Thyroid gland (tissue), 4 donors: ENCODE measurements at regions not wholly inside any gene's neighbourhood (a gene's known extent, or its start where the extent isn't known, plus 50 kb on each side); places are given as distances from the start of the nearest gene placed in this dataset.
A peak's percentile ranks its signal among the peaks of the same experiment; 100 is the strongest.

Experiments used
- DNase-seq, 2 donors: peaks; one replicate each; pipeline ENCODE4 v3.0.0-alpha.2; 2019
- H3K27ac ChIP-seq, 3 donors: fragments of 200-600 bp; sonication (generic); 1 replicate in 2 of 3; 2 replicates in 1 of 3; pipeline ENCODE4 v1.5.1; 2016 to 2019; ENCODE audit warnings: mild to moderate bottlenecking in 1 of 3, moderate library complexity in 1 of 3
- H3K27me3 ChIP-seq: fragments of 200-600 bp; sonication (generic); one replicate; pipeline ENCODE4 v1.5.1; 2019
- H3K36me3 ChIP-seq, 2 donors: fragments of 200-600 bp; sonication (generic); one replicate each; pipeline ENCODE4 v1.5.1; 2016 to 2019
- H3K4me1 ChIP-seq, 2 donors: fragments of 200-600 bp; sonication (generic); one replicate each; pipeline ENCODE4 v1.5.1; 2017 to 2019
- H3K4me3 ChIP-seq, 3 donors: fragments of 200-600 bp; sonication (generic); replicated peaks in 1 of 3; 1 replicate in 2 of 3; 2 replicates in 1 of 3; pipeline ENCODE4 v1.5.1; 2016; ENCODE audit warnings: mild to moderate bottlenecking in 1 of 3
- H3K9me3 ChIP-seq: fragments of 200-600 bp; sonication (generic); one replicate; pipeline ENCODE4 v1.5.1; 2017
- POLR2A ChIP-seq, 2 donors: fragments of 450-650 bp; IDR thresholded peaks; one replicate each; pipeline ENCODE4 v1.6.1; 2017; ENCODE audit warnings: antibody characterized with exemption in 2 of 2, mild to moderate bottlenecking in 2 of 2, moderate library complexity in 1 of 2
- WGBS, 2 donors: methylation state at CpG; one replicate each; pipeline ENCODE4 v1.1.5; 2017; 5-methylcytosine and 5-hydroxymethylcytosine counted together
- intact Hi-C: fragments of 100-400 bp; cut with DNase I; formaldehyde crosslinking; loops from one replicate; pipeline ENCODE4 v1.15.1; 2023
- TF ChIP-seq, protein P1 (sequence below), 6 experiments: fragments of 200-600 bp in 3 of 6; fragments of 450-650 bp in 3 of 6; sonication (generic) in 3 of 6; IDR thresholded peaks; one replicate each; pipeline ENCODE4 v1.5.1; 2016 to 2019; ENCODE audit warnings: antibody characterized with exemption in 6 of 6, mild to moderate bottlenecking in 2 of 6, inconsistent platforms in 1 of 6, moderate library complexity in 1 of 6

DNA sequence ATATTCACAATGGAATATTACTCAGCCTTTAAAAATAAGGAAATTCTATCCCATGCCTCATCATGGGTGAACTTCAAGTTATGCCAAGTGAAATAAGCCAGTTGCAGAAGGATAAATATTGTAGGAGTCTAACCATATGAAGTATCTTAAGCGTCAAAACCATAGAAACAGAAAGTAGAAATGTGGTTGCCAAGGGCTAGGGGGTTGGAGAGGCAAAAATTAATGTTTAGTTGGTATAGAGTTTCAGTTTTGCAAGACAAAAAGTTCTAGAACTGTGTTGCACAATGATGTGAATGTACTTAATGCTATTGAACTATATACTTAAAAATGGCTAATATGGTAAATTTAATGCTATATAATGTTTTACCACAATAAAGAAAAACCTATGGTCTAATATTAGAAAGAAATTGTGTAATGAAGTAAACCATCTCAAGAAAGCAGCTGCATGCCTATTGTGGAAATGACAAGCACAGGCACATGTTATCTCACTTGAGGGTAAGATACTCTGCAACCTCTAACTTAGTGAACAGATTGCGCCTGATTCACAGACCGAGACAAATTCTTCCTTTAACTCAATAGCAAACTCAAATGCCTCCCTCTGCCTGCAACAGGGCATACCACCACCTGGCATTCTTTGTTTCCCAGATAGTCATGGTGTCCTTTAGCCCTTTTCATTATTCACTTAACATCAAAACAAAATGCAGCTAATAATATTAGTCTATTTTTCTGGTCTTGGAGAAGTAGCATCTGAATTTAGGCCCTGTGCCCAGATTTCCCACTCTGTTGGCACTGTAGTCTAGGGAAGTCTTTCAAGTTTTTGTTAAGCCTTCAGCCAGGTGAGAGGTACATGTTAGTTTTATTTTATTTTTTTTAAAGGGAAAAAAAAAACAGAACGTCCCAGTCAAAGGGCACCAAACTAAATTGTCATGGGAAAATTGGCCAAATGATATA, 80.2 kb upstream of the ACP3 start:
- H3K4me1 ChIP-seq, result peaks cover 24 to 28% of the 10 kb centered on the region in 2 donors
- WGBS, 2 donors, result 52% methylated on average over 4 of the region's 4 CpGs
- peak; percentile 72 to 75 for DNase-seq
- H3K27ac ChIP-seq, result peak overlapping the region; percentile 42 to 76 (median 72)
- TF ChIP-seq POLR2A (IDR thresholded peaks at IDR 0.05), result no peak
- TF ChIP-seq, protein P1, sequence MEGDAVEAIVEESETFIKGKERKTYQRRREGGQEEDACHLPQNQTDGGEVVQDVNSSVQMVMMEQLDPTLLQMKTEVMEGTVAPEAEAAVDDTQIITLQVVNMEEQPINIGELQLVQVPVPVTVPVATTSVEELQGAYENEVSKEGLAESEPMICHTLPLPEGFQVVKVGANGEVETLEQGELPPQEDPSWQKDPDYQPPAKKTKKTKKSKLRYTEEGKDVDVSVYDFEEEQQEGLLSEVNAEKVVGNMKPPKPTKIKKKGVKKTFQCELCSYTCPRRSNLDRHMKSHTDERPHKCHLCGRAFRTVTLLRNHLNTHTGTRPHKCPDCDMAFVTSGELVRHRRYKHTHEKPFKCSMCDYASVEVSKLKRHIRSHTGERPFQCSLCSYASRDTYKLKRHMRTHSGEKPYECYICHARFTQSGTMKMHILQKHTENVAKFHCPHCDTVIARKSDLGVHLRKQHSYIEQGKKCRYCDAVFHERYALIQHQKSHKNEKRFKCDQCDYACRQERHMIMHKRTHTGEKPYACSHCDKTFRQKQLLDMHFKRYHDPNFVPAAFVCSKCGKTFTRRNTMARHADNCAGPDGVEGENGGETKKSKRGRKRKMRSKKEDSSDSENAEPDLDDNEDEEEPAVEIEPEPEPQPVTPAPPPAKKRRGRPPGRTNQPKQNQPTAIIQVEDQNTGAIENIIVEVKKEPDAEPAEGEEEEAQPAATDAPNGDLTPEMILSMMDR (IDR thresholded peaks at IDR 0.05), result peak in 2 of 6 experiments; percentile 20 to 39
- H3K36me3 ChIP-seq, result no peaks in the 10 kb centered on the region
- intact Hi-C loops, result no loop called here
- no peaks in the 10 kb centered on the region for H3K9me3 ChIP-seq
- H3K4me3 ChIP-seq, result no peak overlapping the region
- no peaks in the 10 kb centered on the region for H3K27me3 ChIP-seq

DNA sequence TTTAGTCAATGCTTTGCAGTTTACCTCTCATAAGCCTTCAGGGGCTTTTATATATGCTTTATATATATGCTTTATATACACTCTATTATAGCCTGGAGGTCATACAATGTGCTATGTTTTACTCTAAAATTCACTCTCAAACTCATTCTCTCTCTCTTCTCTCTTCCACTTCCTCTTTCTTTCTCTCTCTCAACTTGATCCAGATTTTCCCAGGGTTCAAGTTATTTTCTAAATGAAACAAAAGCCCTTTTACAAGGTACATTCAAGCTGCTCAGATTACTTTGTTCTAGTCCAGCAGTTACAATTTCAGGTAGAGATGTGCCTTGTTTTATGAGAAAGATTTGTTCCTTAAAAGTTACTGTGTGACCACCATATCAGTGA, 79.6 kb upstream of the ACP3 start:
- Histone ChIP-seq H3K36me3 (no peaks in the 10 kb centered on the region), H3K9me3 (no peaks in the 10 kb centered on the region), H3K27ac (peak overlapping the region; percentile 42 to 76 (median 72)), H3K4me1 (peaks cover 17 to 22% of the 10 kb centered on the region in 2 donors), H3K27me3 (no peaks in the 10 kb centered on the region), H3K4me3 (no peak overlapping the region)
- TF ChIP-seq POLR2A (IDR thresholded peaks at IDR 0.05), result no peak
- TF ChIP-seq, protein P1 (IDR thresholded peaks at IDR 0.05), result no peak
- intact Hi-C loops, result no loop called here
- DNase-seq, result no peak

DNA sequence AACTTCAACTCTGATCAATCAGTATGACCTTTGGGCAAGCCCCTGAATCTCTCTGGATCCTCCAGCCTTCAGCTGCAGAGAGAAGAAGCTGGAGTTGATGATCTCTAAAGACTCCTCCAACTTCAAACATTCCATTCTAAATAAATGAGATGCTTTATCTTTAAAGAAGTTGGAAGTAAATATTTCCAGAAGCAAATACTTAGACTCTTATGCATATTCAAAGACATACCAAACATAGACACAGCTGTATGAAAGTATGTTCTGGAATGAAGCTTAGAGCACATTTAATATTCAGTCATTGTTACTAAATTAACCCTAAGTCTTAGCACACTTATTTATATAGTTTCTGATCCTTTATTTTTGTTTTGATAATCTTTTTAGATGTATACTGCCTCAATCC, 77.6 kb upstream of the ACP3 start:
- H3K4me3 ChIP-seq, result no peak overlapping the region
- no peak for TF ChIP-seq POLR2A (IDR thresholded peaks at IDR 0.05)
- TF ChIP-seq, protein P1 (IDR thresholded peaks at IDR 0.05), result no peak
- H3K27ac ChIP-seq, result no peak overlapping the region
- intact Hi-C loops, result no loop called here
- no peaks in the 10 kb centered on the region for H3K36me3 ChIP-seq
- DNase-seq, result no peak
- no peaks in the 10 kb centered on the region for H3K9me3 ChIP-seq
- H3K4me1 ChIP-seq, result peaks cover 16 to 17% of the 10 kb centered on the region in 2 donors
- H3K27me3 ChIP-seq, result no peaks in the 10 kb centered on the region

DNA sequence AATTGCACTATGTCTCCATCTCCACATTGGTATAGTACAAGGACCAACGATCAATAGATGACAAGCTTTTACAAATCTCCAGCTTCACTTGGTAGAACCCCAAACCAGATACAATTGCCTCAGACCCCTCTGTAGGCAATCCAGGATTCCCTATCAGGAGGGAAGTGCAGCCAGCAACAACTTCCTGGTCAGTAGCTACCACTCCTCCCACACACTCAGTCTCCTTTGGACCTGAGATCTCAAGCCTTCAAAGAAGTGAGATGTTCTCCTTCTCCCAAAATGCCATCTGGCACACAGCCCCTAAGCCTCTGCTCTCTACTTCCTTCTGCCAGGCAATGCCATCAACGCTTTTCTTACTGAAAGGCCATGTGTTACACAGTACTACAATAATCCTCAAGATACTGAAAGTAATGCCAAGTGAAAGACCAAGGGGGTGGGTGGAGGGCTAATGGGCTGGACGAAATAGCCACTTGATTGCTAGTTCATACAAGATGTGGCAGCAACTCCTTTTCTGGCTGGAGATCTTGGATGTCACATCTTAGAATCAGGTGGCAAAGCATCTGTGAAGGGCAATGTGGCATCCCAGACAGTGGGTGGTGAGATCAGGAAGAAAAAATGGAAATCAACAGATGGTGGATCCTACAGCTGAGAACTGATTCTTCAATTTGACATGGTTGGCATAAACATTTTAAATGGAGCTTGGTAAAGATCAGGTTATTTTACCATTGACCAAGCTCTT, 75.3 kb upstream of the ACP3 start:
- Histone ChIP-seq H3K27ac (no peak overlapping the region), H3K36me3 (no peaks in the 10 kb centered on the region), H3K4me1 (peaks cover 21 to 29% of the 10 kb centered on the region in 2 donors), H3K9me3 (no peaks in the 10 kb centered on the region), H3K27me3 (no peaks in the 10 kb centered on the region), H3K4me3 (no peak overlapping the region)
- TF ChIP-seq POLR2A (IDR thresholded peaks at IDR 0.05), result no peak
- TF ChIP-seq, protein P1 (IDR thresholded peaks at IDR 0.05), result no peak
- no peak for DNase-seq
- 64 to 69% methylated on average over 3 of the region's 3 CpGs for WGBS, 2 donors
- intact Hi-C loops, result no loop called here

DNA sequence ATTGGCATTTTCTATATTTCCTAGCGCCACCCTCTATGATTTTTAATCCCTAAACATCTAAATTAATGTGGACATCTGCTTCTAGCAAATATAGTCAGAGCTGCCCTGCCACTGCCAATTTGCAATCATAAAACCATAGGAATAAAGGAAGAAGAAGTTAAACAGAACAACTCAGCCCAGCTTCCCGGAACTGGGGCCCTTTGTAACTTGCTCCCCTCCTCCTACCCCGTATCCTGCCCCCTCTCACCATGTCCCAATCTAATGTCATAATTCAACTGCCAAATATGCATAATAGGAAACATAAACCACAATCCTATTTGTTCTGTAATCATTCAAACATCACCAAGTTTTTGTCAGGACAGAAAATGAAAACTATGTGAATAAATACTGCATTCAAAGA, 74.4 kb upstream of the ACP3 start:
- Histone ChIP-seq H3K4me3 (no peak overlapping the region), H3K27me3 (no peaks in the 10 kb centered on the region), H3K9me3 (no peaks in the 10 kb centered on the region), H3K27ac (no peak overlapping the region), H3K36me3 (no peaks in the 10 kb centered on the region), H3K4me1 (peaks cover 23 to 30% of the 10 kb centered on the region in 2 donors)
- WGBS, 2 donors, result 83 to 87% methylated on average over 3 of the region's 3 CpGs
- no peak for DNase-seq
- no peak for TF ChIP-seq POLR2A (IDR thresholded peaks at IDR 0.05)
- TF ChIP-seq, protein P1 (IDR thresholded peaks at IDR 0.05), result no peak
- intact Hi-C loops, result no loop called here
